SKM-1 (cell line): ENCODE measurements at regions not wholly inside any gene's neighbourhood (a gene's known extent, or its start where the extent isn't known, plus 50 kb on each side); places are given as distances from the start of the nearest gene placed in this dataset.

ENCODE experiments used
- DNase-seq: peaks from one replicate; lab custom pipeline; 2025; ENCODE audit not compliant: unreplicated experiment; lab: John Stamatoyannopoulos, UW

- DNase-seq, result no peak
Observed at GRCh38 chr5:3811116-3811515, 215.5 kb downstream of the IRX1 start.

DNA sequence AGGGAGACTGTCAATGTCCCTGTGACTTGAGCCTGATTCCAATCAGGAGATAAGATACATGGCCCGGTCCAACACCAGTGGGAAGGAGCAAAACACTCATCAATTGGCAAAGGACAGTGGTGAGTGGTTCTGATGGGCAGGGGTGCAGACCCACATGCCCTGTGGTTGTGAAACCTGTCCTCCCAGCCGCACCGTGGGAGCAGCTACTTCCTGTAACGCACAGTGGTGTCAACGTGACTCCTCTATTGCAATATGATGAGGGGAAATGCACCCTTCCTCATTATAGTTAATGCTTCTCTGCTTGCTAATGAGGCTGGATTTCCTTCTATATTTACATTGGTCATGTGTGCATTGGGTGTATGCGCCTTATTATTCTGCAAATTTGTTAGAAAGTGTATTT is 223.0 kb downstream of the IRX1 start:
- DNase-seq, result no peak

- no peak for DNase-seq
Observed at GRCh38 chr5:3825531-3826451, 230.2 kb downstream of the IRX1 start.

DNA sequence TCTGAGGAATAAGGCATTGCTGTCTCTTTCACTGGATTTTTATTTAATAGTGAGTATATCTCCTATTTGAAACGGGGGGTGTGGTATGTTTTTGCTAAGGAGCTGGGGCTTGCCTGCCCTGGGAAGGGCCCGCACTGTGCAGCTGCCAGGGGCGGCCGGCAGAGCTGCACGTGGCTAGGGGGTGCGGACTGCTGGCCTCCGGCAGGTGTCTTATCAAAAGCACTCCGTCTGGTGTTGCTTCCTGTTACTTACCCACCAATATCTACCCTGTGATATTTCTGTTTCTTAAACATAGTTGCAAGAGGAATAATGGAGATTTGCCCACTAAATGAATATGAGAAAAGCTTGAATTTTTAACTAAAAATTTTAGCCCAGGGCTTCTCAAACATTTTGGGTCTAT is 232.0 kb downstream of the IRX1 start:
- DNase-seq, result no peak

DNA sequence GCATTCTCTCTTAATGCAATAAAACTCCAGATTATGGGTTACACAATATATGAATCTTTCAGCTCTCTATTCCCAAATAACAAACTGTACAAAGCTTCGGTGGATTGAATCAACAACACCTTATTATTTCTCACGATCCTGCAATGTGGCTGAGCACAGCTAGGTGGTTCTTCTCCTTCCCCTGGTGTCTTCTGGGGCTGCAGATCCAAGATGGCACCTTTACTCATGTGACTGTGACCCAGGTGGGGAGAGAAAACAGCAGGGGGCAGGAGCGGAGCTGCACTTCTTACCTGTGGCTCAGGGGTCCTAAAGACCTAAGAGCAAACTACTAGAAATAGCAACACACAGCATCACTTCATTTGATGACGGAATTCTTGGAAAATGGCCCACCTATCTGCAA is 233.1 kb downstream of the IRX1 start:
- DNase-seq, result no peak

DNA sequence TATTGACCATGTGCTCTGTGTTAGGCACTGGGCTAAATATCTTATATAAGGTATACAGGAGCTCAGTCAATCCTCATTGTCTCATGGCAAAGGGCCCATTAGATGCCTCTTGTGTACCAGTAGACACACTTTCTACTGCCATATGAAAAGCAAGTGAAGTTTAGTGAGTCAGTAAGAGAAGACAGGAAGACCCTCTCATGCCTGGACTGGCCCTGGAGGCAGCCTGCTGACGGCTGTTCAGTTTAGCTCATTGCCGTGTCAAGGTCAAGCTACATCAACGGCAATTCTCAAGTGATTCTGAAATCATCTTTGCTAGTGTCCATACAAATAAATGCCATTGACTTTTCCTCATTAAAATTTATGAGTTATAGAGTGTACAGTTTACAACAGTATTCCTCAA is 237.9 kb downstream of the IRX1 start:
- DNase-seq, result no peak

- no peak for DNase-seq
Observed at GRCh38 chr5:3835811-3836210, 240.2 kb downstream of the IRX1 start.

GRCh38 chr5:3836528-3836927 is 240.9 kb downstream of the IRX1 start:
- DNase-seq, result no peak

DNA sequence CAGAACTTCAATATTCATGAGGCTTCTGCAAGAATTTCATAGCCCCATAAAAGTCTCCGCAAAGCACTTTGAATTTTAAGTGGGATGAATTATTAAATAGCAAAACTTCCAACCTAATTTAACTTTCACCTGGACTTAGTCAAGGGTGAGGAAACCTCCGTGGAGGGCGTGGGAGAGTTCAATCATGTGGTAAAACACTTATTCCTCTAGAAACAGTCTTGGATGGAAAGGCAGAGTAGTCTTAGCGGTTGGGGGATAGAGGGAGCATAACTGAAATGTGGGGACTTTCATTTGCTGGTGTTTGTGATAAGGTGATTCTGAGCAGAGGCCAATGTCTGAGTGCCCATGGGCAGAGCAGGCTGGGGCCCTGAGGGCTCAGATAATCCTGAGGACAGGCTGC is 241.9 kb downstream of the IRX1 start:
- no peak for DNase-seq

- no peak for DNase-seq
Observed at GRCh38 chr5:3839151-3839550, 243.5 kb downstream of the IRX1 start.

DNA sequence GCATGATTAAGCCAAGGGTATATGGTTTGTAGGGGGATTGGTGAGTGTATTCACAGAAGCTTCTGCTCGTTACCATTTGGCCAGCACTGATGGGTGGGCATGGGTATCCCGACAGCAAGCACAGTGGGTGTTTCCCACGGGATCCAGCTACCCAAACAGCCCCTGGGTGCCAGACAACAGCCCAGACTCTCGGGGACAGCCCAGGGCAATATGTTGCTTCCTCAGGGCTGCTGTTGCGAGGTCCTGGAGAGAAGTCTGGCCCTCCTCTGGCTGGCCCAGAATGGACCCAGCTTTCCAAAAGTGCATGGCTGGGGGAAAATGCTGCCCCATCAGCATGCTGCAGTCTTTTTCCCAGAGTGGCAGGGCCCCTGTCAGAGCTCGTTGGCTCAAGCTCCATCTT is 247.0 kb downstream of the IRX1 start:
- DNase-seq, result no peak

DNA sequence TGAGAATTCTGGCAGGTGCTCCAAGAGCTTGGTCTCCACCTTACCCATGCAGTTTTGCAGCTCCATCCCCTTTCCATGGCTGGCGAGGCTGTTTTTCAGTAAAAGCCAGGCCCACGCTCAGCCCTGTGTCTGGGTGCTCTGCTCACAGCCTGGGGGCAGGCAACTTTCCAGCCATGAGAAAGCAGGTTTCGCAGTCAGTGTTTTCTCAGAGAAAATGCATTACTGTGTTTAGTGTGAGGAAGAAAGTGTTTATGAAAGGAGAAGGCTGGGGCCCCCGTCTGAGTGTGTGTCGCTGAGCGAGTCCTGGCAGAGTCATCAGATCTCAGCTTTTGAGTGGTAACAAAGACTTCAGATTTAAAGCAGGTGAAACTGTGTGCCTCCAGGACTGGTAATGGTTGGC is 248.1 kb downstream of the IRX1 start:
- no peak for DNase-seq

GRCh38 chr5:3844266-3844665 is 248.6 kb downstream of the IRX1 start:
- DNase-seq, result no peak

DNA sequence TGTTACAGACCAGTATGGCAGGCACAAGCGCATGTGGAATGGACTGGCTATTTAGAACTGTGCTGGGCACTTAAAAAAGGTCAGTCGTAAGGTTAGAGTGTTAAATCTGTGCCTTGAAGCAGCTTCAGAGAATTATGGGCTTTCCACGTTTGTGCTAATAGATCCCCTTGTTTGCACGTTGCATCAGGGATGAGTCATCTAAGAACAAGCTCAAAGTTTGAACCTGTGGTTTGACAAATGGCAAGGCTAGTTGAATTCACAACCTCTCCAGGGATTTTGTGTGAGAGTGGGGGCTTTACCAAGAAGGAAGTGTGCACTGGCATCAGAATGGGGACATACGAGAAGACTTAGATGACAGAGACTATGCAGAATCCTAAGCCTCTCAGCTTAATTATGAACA is 249.6 kb downstream of the IRX1 start:
- DNase-seq, result no peak

- no peak for DNase-seq
Observed at GRCh38 chr5:3852161-3852916, 256.7 kb downstream of the IRX1 start.

- DNase-seq, result no peak
Observed at GRCh38 chr5:3853362-3853761, 257.7 kb downstream of the IRX1 start.

DNA sequence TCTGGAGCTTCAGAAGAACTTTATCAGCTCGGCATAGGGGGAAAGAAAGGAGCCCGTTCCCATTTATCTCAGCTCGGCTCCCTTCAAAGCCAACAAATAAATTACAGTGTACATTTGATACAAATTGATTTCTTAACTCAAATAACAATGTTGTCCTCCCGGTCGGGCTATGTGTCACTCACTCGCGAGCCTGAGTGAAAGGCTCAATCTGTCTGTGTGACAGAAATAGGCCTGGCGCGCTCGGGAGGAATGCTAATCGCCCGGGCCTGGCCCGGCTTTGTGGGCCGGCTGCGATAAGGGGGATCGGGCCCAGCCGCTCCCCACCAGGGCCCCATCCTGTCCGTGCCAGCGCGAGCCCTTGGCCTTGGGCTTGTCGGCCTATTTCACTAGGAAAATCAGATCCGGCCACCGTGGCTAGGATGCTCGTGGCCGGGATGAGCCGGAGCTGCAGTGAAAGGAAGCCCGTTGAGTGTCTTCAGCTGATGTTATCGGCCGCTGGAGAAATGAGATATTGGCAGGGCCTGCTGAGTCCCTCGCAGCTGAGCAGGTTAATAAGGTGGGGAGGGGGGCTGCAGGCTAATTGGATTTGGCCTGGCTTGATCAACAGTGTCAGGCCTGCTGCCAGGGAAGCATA is 258.7 kb downstream of the IRX1 start:
- no peak for DNase-seq

GRCh38 chr5:3856036-3856435 is 260.4 kb downstream of the IRX1 start:
- no peak for DNase-seq

- no peak for DNase-seq
Observed at GRCh38 chr5:3858524-3858923, 262.9 kb downstream of the IRX1 start.

DNA sequence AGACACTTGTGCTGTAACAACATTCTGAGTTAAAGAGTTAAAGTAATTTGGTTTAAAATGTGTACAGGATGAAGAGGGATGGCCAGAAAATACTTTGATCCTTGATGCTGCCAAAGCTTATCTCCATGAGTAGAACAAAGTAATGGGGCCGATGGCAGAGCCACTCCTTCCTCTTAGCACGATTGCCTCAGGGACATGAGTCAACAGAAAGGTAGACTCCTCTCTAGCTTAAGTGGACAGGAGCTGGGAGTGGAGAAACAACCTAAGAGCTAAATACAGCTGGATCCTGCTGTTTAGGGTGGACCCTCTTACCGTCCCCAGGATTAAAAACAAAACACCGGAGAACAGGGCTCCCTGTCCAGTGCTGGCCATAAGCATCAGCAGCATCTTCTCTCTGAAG is 267.3 kb downstream of the IRX1 start:
- DNase-seq, result no peak

DNA sequence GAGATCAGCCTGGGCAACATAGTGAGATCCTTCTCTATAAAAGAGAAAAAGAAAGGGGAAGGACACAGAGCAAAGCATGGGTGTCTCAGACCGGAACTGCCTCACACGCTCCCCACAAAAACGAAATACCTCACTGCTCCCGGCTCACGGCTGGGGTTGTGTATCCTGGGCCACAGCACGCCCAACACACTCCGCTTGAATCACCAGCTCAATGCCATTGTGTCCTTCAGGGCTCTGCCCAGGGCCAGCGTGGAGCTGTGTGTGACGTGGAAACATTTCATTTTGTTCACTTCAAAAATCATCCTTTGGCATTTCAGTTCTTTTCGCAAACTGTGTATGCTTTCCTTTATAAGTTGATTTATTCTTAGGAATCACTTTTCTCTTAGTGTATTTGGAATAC is 279.5 kb downstream of the IRX1 start:
- no peak for DNase-seq

GRCh38 chr5:3878267-3878666 is 282.6 kb downstream of the IRX1 start:
- no peak for DNase-seq
